ENCODE measurements at regions not wholly inside any gene's neighbourhood (a gene's known extent, or its start where the extent isn't known, plus 50 kb on each side); places are given as distances from the start of the nearest gene placed in this dataset.

- ATAC-seq (ENCODE audit: insufficient number of reproducible peaks, low FRiP score, low read depth) (no peak), DNase-seq (ENCODE audit: low spot score) (no peak)
- H3K4me3 ChIP-seq: no peak overlapping the region
- no peaks in the 10 kb centered on the region for H3K36me3 ChIP-seq
- H3K27ac ChIP-seq: no peak overlapping the region
- no peak for TF ChIP-seq CTCF (IDR thresholded peaks at IDR 0.05)
- no peaks in the 10 kb centered on the region for H3K4me1 ChIP-seq (ENCODE audit: control insufficient read depth in 1 of 2, low read depth in 2 of 2)
- H3K9me3 ChIP-seq: no peaks in the 10 kb centered on the region
- no peaks in the 10 kb centered on the region for H3K27me3 ChIP-seq (replicated peaks; ENCODE audit: insufficient read depth)
Measured at GRCh38 chr1:98299861-98300260, 361.7 kb upstream of the SNX7 start.

GRCh38 chr1:98299313-98299712 is 362.2 kb upstream of the SNX7 start:
- H3K27ac ChIP-seq: no peak overlapping the region
- no peaks in the 10 kb centered on the region for H3K27me3 ChIP-seq (replicated peaks; ENCODE audit: insufficient read depth)
- ATAC-seq (ENCODE audit: insufficient number of reproducible peaks, low FRiP score, low read depth) (no peak), DNase-seq (ENCODE audit: low spot score) (no peak)
- no peaks in the 10 kb centered on the region for H3K36me3 ChIP-seq
- H3K4me1 ChIP-seq (ENCODE audit: control insufficient read depth in 1 of 2, low read depth in 2 of 2): no peaks in the 10 kb centered on the region
- TF ChIP-seq CTCF (IDR thresholded peaks at IDR 0.05): no peak
- no peak overlapping the region for H3K4me3 ChIP-seq
- H3K9me3 ChIP-seq: no peaks in the 10 kb centered on the region

- no peak for TF ChIP-seq CTCF (IDR thresholded peaks at IDR 0.05)
- no peaks in the 10 kb centered on the region for H3K36me3 ChIP-seq
- H3K9me3 ChIP-seq: no peaks in the 10 kb centered on the region
- no peaks in the 10 kb centered on the region for H3K27me3 ChIP-seq (replicated peaks; ENCODE audit: insufficient read depth)
- no peaks in the 10 kb centered on the region for H3K4me1 ChIP-seq (ENCODE audit: control insufficient read depth in 1 of 2, low read depth in 2 of 2)
- no peak overlapping the region for H3K4me3 ChIP-seq
- ATAC-seq (ENCODE audit: insufficient number of reproducible peaks, low FRiP score, low read depth) (no peak), DNase-seq (ENCODE audit: low spot score) (no peak)
- no peak overlapping the region for H3K27ac ChIP-seq
Measured at GRCh38 chr1:98298319-98298718, 363.2 kb upstream of the SNX7 start.

- no peak overlapping the region for H3K27ac ChIP-seq
- no peaks in the 10 kb centered on the region for H3K9me3 ChIP-seq
- no peaks in the 10 kb centered on the region for H3K36me3 ChIP-seq
- no peaks in the 10 kb centered on the region for H3K27me3 ChIP-seq (replicated peaks; ENCODE audit: insufficient read depth)
- ATAC-seq (ENCODE audit: insufficient number of reproducible peaks, low FRiP score, low read depth) (no peak), DNase-seq (ENCODE audit: low spot score) (no peak)
- no peak for TF ChIP-seq CTCF (IDR thresholded peaks at IDR 0.05)
- no peaks in the 10 kb centered on the region for H3K4me1 ChIP-seq (ENCODE audit: control insufficient read depth in 1 of 2, low read depth in 2 of 2)
- H3K4me3 ChIP-seq: no peak overlapping the region
Measured at GRCh38 chr1:98296681-98297080, 364.8 kb upstream of the SNX7 start.

GRCh38 chr1:98294127-98294526 is 367.4 kb upstream of the SNX7 start:
- Histone ChIP-seq H3K27me3 (replicated peaks; ENCODE audit: insufficient read depth) (no peaks in the 10 kb centered on the region), H3K9me3 (no peaks in the 10 kb centered on the region), H3K27ac (no peak overlapping the region), H3K4me1 (ENCODE audit: control insufficient read depth in 1 of 2, low read depth in 2 of 2) (no peaks in the 10 kb centered on the region), H3K36me3 (no peaks in the 10 kb centered on the region), H3K4me3 (no peak overlapping the region)
- TF ChIP-seq CTCF (IDR thresholded peaks at IDR 0.05): no peak
- ATAC-seq (ENCODE audit: insufficient number of reproducible peaks, low FRiP score, low read depth): no peak
- DNase-seq (ENCODE audit: low spot score): no peak

All from thoracic aorta (tissue), 2 donors.